ENCODE measurements at regions not wholly inside any gene's neighbourhood (a gene's known extent, or its start where the extent isn't known, plus 50 kb on each side); places are given as distances from the start of the nearest gene placed in this dataset.
"Not testable (repeated sequence)": the region's sequence is repeated elsewhere in the genome, so short reads cannot be mapped to it uniquely, and the experiment has no call there.

DNA sequence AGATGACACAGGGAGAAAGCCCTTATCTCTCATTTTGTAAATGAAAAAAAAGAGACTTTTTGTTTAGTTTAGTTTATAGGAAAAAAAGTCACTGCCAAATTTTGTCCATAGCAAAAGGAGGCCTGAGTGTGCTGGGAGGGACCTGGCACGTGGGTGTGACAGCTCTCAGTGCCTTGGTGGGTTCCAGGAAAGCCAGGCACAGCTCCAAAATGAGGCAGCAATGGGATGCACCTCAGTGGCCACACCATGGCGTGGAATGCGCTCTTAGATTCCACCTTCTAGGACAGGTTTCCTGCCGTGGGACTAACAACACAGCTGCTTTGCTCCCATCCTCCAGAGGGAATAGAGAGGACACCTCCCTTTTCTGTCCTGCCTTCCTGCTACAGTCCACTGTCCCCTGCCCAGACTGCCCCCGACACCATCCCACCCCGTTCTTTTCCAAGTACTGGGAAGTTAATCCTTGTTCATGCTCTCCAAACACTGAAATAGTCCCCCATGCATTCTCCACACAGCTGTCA is 207.6 kb downstream of the EMP1 start:
- no peak overlapping the region for H3K27ac Mint-ChIP-seq
- ATAC-seq (no peak), DNase-seq (ENCODE audit: low spot score in 2 of 2) (no peak)
- no peak overlapping the region for H3K4me3 Mint-ChIP-seq
- no peaks in the 10 kb centered on the region for H3K36me3 Mint-ChIP-seq
- H3K9me3 Mint-ChIP-seq = no peaks in the 10 kb centered on the region
- H3K4me1 Mint-ChIP-seq = no peaks in the 10 kb centered on the region

DNA sequence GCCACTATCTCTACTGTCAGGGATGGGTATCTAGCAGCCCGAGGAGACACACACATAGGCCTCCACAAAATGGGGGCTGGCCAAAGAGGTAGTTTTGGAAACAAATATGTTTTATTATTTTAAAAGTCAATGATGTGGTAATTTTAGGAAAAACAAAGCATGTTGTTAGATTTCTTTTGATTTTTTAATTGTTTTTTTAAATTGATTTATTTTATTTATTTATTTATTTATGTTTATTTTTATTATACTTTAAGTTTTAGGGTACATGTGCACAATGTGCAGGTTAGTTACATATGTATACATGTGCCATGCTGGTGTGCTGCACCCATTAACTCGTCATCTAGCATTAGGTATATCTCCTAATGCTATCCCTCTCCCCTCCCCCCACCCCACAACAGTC is 194.8 kb downstream of the EMP1 start:
- H3K4me3 Mint-ChIP-seq; H3K36me3 Mint-ChIP-seq; H3K9me3 Mint-ChIP-seq; H3K4me1 Mint-ChIP-seq; H3K27ac Mint-ChIP-seq; ATAC-seq; DNase-seq (ENCODE audit: low spot score in 2 of 2): not testable (repeated sequence)

DNA sequence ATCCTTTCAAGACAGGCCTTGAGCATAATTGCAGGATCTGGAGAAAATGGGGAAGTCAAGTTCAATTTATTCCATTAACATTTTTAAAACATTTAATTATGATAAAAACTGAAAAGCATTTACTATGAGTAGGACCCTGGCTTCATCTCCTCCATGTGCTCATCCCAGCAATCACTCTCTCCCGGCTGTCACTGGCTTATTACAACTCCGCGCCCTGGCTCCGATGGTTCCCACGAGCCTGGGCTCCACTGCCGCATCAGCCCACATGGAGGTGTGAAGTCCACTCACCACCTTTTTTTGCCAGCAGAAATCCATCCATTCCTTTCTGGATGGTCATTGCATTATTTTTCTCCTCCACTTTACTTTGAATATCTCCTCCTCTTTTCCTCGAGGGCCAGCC is 194.4 kb downstream of the EMP1 start:
- DNase-seq (ENCODE audit: low spot score in 2 of 2) = no peak
- Mint-ChIP-seq H3K27ac (no peak overlapping the region), H3K9me3 (peaks cover 2% of the 10 kb centered on the region), H3K4me3 (no peak overlapping the region), H3K4me1 (no peaks in the 10 kb centered on the region), H3K36me3 (no peaks in the 10 kb centered on the region)
- no peak for ATAC-seq

DNA sequence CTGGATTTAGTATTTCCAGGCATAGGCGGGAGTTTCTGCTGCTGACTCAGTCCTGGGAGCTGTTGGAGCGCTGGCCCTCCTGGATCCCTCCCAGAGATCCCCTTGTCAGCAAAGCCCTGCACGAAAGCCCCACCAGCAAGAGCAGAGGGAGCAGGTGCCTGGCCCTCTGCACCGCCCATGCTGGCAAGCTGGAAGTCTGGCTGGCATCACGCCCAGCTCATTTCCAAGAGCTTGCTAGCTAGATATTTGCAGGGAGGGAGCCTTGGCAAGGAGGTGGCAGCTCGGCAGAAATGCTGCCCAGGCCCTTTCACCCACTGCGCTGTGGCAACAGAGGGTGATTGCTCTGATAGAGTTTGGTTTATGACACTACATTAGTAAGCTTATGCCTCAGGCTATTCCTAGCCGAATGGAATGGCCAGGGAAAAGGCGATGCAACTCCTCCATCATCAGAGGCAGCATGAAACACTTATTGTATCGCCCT is 193.9 kb downstream of the EMP1 start:
- Mint-ChIP-seq H3K36me3 (no peaks in the 10 kb centered on the region), H3K4me1 (no peaks in the 10 kb centered on the region), H3K27ac (no peak overlapping the region), H3K9me3 (peaks cover 2% of the 10 kb centered on the region), H3K4me3 (no peak overlapping the region)
- ATAC-seq (no peak), DNase-seq (ENCODE audit: low spot score in 2 of 2) (no peak)

DNA sequence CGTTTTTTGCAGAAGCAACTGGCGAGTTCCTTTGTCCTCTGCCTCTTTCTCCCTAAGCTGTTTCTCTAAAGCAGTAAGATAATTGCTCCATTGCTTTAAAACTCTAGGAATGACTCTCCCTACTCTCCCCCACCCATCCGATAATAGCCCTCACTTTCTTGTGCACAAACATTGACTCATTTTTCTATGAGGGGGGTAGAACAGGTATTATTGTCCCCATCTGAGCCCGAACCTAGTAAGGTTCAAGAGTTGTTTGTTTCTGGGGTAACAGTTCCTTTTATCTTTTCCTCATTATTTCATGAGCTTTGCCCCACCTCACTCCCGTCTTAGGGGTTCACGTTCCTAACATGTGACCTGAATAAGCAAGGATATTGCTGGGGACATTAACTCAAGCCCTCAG is 190.6 kb downstream of the EMP1 start:
- H3K9me3 Mint-ChIP-seq = peaks cover 2% of the 10 kb centered on the region
- ATAC-seq (no peak), DNase-seq (ENCODE audit: low spot score in 2 of 2) (no peak)
- no peak overlapping the region for H3K27ac Mint-ChIP-seq
- no peak overlapping the region for H3K4me3 Mint-ChIP-seq
- H3K36me3 Mint-ChIP-seq = no peaks in the 10 kb centered on the region
- H3K4me1 Mint-ChIP-seq = no peaks in the 10 kb centered on the region

DNA sequence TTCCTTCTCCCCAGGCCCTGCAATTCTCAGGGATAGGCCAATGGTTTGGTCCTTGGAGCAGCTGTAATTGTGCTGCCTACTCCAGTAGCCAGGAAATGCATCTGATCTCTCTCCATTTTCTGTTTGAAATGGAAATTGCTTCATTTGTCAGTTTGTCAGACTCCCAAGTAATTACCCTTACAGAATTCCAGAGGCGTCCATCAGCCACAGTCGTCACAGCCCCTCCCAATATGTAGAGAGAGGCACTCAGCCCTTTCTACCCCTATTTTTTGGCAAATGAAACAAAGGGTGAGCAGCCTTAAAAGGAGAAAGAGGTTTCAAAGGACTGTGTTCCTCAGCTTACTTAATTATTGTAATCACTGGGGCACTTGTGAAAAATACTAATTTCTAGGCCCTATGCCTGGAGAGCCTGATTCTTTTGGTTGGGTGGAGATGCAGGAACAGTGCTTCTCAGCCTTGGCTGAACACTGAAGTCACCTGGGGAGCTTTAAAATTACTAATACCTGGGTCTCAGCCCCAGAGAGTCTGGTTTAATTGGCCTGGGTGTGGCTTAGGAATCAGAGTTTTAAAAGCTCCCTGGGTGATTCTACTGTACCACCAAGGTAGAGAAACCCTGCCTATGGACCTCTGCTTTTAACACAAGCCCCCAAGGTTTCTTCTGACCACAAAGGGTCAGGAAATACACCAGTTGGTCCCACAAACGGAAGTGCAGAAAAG is 190.0 kb downstream of the EMP1 start:
- H3K4me3 Mint-ChIP-seq = no peak overlapping the region
- H3K27ac Mint-ChIP-seq = no peak overlapping the region
- DNase-seq (ENCODE audit: low spot score in 2 of 2) = no peak
- peaks cover 2% of the 10 kb centered on the region for H3K9me3 Mint-ChIP-seq
- no peaks in the 10 kb centered on the region for H3K36me3 Mint-ChIP-seq
- no peak for ATAC-seq
- no peaks in the 10 kb centered on the region for H3K4me1 Mint-ChIP-seq

DNA sequence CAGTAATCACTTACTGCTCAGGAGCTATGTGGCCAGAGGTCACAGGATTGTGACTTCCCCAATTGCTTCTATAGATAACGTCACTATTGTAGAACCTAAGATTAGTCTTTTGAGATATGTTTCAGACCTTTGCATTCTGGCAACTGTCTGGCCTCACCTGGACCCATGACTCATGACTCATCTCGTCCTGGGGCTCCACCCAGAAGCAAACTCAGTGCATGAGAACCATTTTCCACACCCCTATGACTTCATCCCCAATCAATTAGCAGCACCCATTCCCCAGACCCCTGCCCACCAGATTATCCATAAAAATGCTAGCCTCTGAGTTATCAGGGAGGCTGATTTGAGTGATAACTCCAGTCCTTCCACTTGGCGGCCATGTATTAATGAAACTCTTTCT is 186.9 kb downstream of the EMP1 start:
- no peak for DNase-seq (ENCODE audit: low spot score in 2 of 2)
- no peak overlapping the region for H3K4me3 Mint-ChIP-seq
- no peaks in the 10 kb centered on the region for H3K9me3 Mint-ChIP-seq
- H3K36me3 Mint-ChIP-seq = no peaks in the 10 kb centered on the region
- H3K27ac Mint-ChIP-seq = no peak overlapping the region
- no peak for ATAC-seq
- H3K4me1 Mint-ChIP-seq = no peaks in the 10 kb centered on the region

DNA sequence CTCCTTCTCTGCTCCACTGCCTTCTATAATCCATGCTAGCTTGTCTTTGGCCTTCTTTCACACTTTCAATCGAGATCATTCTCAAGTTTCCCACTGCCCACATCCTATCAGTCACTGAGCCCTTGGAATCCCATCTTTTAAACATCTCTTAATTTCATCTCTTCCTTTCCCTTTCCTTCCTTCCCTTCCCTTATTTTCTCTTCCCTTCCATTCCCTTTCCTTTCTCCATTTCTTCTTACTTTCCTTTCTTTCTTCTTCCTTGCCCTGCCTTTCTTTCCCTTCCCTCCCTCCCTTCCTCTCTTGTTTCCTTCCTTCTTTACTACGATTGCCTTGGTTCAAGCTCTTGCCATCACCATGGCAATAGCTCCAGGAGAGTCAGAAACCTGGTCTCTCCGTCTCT is 183.8 kb downstream of the EMP1 start:
- Mint-ChIP-seq H3K36me3 (no peaks in the 10 kb centered on the region), H3K4me3 (no peak overlapping the region), H3K4me1 (no peaks in the 10 kb centered on the region), H3K27ac (no peak overlapping the region), H3K9me3 (no peaks in the 10 kb centered on the region)
- ATAC-seq (no peak), DNase-seq (ENCODE audit: low spot score in 2 of 2) (no peak)

DNA sequence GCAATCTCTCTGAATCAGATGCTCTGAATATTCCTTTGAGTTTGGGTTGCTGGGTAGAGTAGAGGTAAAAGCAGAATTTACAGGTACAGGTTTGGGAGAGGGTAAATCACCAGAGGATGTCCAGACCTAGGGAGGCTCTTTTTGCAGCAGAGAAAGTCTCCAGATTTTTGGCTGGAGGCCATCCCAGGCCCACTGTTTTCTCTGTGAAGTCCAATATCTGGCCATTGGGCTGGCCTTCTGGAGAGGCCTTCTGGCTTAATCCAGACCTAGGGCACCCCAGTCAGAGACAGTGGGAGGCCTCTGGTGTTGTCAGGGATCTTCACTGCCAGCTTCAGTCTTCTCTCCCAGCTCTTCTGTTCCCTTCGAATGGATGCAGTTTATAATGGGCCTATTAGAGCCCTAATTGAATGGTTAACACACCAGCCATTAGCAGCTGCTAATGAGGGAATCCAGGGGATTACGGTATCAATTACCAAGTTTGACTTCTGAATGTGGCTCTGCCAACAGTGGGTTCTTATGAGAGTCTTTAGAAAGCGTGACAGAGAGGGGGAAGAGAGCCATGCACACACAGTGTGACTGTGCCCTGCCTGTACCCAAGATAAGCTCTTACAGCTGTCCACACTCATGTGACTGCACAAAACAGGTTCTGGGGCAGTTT is 183.1 kb downstream of the EMP1 start:
- DNase-seq (ENCODE audit: low spot score in 2 of 2) (no peak), ATAC-seq (peak; percentile 16)
- no peak overlapping the region for H3K27ac Mint-ChIP-seq
- no peaks in the 10 kb centered on the region for H3K36me3 Mint-ChIP-seq
- no peaks in the 10 kb centered on the region for H3K4me1 Mint-ChIP-seq
- H3K4me3 Mint-ChIP-seq = no peak overlapping the region
- H3K9me3 Mint-ChIP-seq = no peaks in the 10 kb centered on the region

DNA sequence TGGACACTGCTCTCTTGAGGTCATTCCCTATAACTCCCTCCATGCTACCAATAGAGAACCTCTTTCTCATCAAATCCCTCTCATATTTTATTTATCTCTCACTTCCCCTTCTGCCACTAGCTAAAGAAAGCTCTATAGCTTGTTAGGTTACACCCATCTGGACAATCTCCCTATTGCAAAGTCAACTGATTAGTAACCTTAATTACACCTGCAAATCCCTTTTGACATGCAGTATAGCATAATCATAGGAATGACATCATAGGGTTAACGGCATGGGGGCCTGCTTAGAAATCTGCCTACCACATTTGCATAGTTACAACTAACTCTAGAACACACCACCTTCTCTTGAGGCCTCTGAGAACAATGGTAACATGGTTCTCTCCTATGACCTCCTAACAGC is 181.2 kb downstream of the EMP1 start:
- no peak for DNase-seq (ENCODE audit: low spot score in 2 of 2)
- no peaks in the 10 kb centered on the region for H3K9me3 Mint-ChIP-seq
- H3K4me1 Mint-ChIP-seq = no peaks in the 10 kb centered on the region
- H3K36me3 Mint-ChIP-seq = no peaks in the 10 kb centered on the region
- no peak overlapping the region for H3K27ac Mint-ChIP-seq
- H3K4me3 Mint-ChIP-seq = no peak overlapping the region
- no peak for ATAC-seq

DNA sequence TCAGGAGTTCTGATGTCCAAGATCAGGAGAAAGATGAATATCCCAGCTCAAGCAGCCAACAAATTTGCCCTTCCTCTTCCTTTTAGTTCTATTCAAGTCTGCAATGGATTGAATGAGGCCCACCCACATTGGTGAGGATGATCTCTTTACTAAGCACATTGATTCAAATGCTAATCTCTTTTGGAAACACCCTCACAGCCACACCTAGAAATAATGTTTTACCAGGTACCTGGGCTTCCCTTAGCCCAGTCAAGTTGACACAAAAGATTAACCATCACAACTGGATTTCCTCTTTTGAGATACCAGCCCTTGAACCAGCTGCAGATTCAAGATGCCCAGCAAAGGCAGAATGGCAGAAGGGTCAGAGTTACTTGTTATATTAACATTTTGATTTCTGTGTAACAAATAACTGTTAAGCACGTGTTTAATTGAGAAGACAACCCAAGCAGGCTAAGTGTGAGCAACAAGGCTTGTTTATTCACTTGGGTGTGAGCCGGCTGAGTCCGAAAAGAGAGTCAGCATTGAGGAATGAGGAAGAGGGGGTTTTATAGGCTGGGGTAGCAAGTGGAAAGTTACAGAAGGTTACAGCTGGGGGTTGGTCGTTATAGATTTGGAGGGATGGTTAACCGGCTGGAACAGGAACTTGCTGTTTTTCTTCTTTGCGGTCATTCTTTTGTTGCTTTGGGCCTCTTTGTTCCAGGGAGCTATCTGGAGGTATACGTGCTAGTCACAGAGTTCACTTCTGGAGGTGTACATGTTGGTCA is 180.3 kb downstream of the EMP1 start:
- H3K9me3 Mint-ChIP-seq = no peaks in the 10 kb centered on the region
- no peak for DNase-seq (ENCODE audit: low spot score in 2 of 2)
- H3K36me3 Mint-ChIP-seq = no peaks in the 10 kb centered on the region
- no peak overlapping the region for H3K4me3 Mint-ChIP-seq
- H3K27ac Mint-ChIP-seq = no peak overlapping the region
- H3K4me1 Mint-ChIP-seq = no peaks in the 10 kb centered on the region
- ATAC-seq = no peak

DNA sequence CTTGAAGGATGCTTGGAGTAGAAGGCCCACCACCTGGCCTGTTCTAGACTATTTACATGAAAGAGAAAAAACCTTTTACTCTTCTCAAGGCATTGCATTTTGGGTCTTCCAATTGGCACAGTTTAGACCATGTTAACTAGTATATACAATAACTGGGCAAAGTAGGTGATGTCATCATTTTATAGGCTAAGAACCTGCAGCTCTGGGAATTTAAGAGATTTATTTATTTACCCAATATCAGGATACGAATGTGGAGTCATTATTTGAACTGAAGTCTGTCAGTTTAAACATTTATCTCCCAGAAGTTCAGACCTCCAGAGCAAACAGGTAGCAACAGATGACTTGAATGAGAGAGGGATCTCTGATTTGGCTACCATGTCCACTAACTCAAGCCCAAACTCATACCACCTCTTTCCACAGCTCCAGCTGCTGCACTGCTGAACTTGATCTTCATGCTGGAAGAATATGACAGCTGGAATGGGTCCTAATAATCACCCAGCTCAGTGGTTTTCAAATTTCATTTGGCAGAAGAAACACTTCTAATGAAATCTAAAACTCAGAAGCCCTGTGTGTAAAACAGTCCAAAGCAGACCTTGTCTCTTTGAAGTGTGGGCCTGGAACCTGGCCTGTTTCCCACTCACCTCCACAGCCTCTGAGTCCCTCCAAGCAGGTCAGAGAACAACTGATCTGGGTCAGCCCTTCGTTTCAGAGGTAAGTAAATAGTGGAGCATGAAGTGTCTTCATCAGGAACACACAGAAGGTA is 179.2 kb downstream of the EMP1 start:
- Mint-ChIP-seq H3K4me3 (no peak overlapping the region), H3K27ac (no peak overlapping the region), H3K4me1 (no peaks in the 10 kb centered on the region), H3K36me3 (no peaks in the 10 kb centered on the region), H3K9me3 (no peaks in the 10 kb centered on the region)
- DNase-seq (ENCODE audit: low spot score in 2 of 2) (no peak), ATAC-seq (no peak)

DNA sequence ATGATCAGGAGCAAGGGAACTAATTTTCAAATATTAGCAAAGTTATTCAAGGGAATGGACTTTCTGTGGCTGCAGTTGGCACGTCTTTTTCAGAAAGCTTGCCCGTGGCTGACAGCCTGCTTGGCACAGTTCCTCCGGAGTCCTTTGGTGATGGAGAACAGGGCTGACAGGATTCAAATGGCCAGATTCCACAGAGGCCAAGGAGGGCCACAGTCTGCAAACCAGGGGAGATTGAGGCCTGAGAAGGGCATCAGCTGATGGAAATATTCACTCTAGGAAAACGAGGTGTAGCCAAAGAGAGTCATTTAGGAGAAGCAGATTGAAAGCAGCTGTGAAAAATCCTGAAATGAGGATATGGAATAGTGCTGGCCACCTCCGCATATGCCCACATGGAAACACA is 178.3 kb downstream of the EMP1 start:
- Mint-ChIP-seq H3K9me3 (no peaks in the 10 kb centered on the region), H3K4me3 (no peak overlapping the region), H3K27ac (no peak overlapping the region), H3K4me1 (no peaks in the 10 kb centered on the region), H3K36me3 (no peaks in the 10 kb centered on the region)
- no peak for DNase-seq (ENCODE audit: low spot score in 2 of 2)
- ATAC-seq = no peak

DNA sequence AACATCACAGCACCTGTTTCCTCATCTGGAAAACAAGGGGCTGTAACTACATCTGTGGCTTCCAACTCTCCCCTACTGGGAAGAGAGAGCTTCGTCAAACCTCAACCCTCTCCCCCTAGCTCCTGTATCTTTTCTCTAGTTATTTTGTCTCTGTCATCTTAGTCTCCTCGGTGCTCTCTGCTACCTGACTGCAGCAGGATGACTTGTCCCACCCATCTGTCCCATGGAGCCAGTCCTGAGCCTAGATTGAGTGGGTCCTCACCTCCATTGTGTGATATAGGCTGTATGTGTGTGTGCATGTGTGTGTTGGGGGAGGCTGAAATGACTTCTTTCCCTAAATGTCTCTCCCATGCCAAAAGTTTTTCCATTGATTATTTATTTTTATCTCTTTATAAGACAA is 177.3 kb downstream of the EMP1 start:
- Mint-ChIP-seq H3K4me3 (no peak overlapping the region), H3K36me3 (no peaks in the 10 kb centered on the region), H3K9me3 (no peaks in the 10 kb centered on the region), H3K4me1 (no peaks in the 10 kb centered on the region), H3K27ac (no peak overlapping the region)
- ATAC-seq (no peak), DNase-seq (ENCODE audit: low spot score in 2 of 2) (no peak)

DNA sequence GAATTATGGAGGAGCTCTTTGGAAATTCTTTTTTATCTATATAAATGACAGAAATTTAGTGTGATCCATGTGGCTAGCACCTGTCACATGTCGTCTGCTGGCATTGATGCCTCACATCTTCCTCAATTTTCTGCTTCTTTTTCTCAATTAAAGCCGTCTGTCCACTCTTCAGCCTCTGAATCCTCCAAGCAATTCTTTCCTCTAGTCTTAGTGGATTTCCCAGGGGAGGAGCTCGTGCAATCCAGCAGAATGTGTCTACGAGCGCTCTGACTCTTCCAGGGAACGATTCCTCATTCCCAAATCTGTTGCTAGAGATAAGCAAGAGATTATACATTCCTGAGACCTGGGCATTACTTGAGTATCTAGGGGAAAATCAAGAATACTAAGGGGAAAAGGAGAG is 176.6 kb downstream of the EMP1 start:
- Mint-ChIP-seq H3K36me3 (no peaks in the 10 kb centered on the region), H3K9me3 (no peaks in the 10 kb centered on the region), H3K4me3 (no peak overlapping the region), H3K4me1 (no peaks in the 10 kb centered on the region), H3K27ac (no peak overlapping the region)
- no peak for ATAC-seq
- no peak for DNase-seq (ENCODE audit: low spot score in 2 of 2)
